GM23338 (cell line): ENCODE measurements at regions not wholly inside any gene's neighbourhood (a gene's known extent, or its start where the extent isn't known, plus 50 kb on each side); places are given as distances from the start of the nearest gene placed in this dataset.

Experiments used
- ATAC-seq: fragments of 200-7000 bp; cut with Tn5 transposase; 3 replicates; pipeline ENCODE4 v1.9.1; 2020
- DNase-seq: peaks from one replicate; pipeline ENCODE4 v3.0.0-alpha.2; 2015; ENCODE audit warnings: low spot score
- H2AFZ ChIP-seq: fragments of 200-600 bp; sonication (generic); 2 replicates; pipeline ENCODE4 v1.8.0; 2016; ENCODE audit warnings: antibody characterized with exemption, mild to moderate bottlenecking, moderate library complexity
- H3F3A ChIP-seq: fragments of 200-600 bp; sonication (generic); replicated peaks from 2 replicates; pipeline ENCODE4 v1.8.0; 2017; ENCODE audit warnings: antibody characterized with exemption, mixed run types, low read depth
- H3K27ac ChIP-seq: fragments of 200-600 bp; sonication (generic); 2 replicates; pipeline ENCODE4 v1.6.1; 2016; ENCODE audit warnings: low read depth
- H3K27me3 ChIP-seq: fragments of 200-600 bp; sonication (generic); 2 replicates; pipeline ENCODE4 v1.8.0; 2016; ENCODE audit warnings: mild to moderate bottlenecking, mixed run types, moderate library complexity; ENCODE audit not compliant: insufficient read depth
- H3K36me3 ChIP-seq: fragments of 200-600 bp; sonication (generic); 2 replicates; pipeline ENCODE4 v1.8.0; 2016; ENCODE audit warnings: mild to moderate bottlenecking; ENCODE audit not compliant: insufficient read depth
- H3K4me1 ChIP-seq: fragments of 200-600 bp; sonication (generic); 2 replicates; pipeline ENCODE4 v1.8.0; 2016; ENCODE audit warnings: mild to moderate bottlenecking, moderate library complexity; ENCODE audit not compliant: insufficient read depth
- H3K4me2 ChIP-seq: fragments of 200-600 bp; sonication (generic); 2 replicates; pipeline ENCODE4 v1.7.1; 2017; ENCODE audit warnings: mixed run types
- H3K4me3 ChIP-seq: fragments of 200-600 bp; sonication (generic); 2 replicates; pipeline ENCODE4 v1.6.1; 2016; ENCODE audit warnings: mixed run types
- H3K79me2 ChIP-seq: fragments of 200-600 bp; sonication (generic); replicated peaks from 2 replicates; pipeline ENCODE4 v1.8.0; 2017; ENCODE audit warnings: mild to moderate bottlenecking; ENCODE audit not compliant: insufficient read depth
- H3K9me2 ChIP-seq: fragments of 200-600 bp; sonication (generic); 2 replicates; pipeline ENCODE4 v1.8.0; 2017; ENCODE audit not compliant: insufficient read depth
- H4K20me1 ChIP-seq: fragments of 200-600 bp; sonication (generic); replicated peaks from 2 replicates; pipeline ENCODE4 v1.8.0; 2017; ENCODE audit warnings: mild to moderate bottlenecking; ENCODE audit not compliant: insufficient read depth
- H3K27ac Mint-ChIP-seq: 2 replicates; pipeline ENCODE4 v1.8.0; 2020; ENCODE audit warnings: inconsistent platforms, mild to moderate bottlenecking, moderate library complexity, mixed read lengths
- H3K27me3 Mint-ChIP-seq: 3 replicates; pipeline ENCODE4 v1.8.0; 2022; ENCODE audit warnings: low read depth, mild to moderate bottlenecking, moderate library complexity, mixed read lengths, inconsistent platforms; ENCODE audit not compliant: insufficient read depth, poor library complexity
- H3K36me3 Mint-ChIP-seq: 3 replicates; pipeline ENCODE4 v1.8.0; 2021; ENCODE audit warnings: low read depth, mild to moderate bottlenecking, inconsistent platforms, moderate library complexity, mixed read lengths
- H3K4me1 Mint-ChIP-seq: 3 replicates; pipeline ENCODE4 v1.8.0; 2020; ENCODE audit warnings: mild to moderate bottlenecking, inconsistent platforms, mixed read lengths
- H3K4me3 Mint-ChIP-seq: 3 replicates; pipeline ENCODE4 v1.8.0; 2021; ENCODE audit warnings: moderate library complexity, mild to moderate bottlenecking, inconsistent platforms, mixed read lengths
- H3K9me3 Mint-ChIP-seq: 3 replicates; pipeline ENCODE4 v1.8.0; 2020; ENCODE audit warnings: moderate library complexity, mild to moderate bottlenecking, inconsistent platforms, mixed read lengths
- CREB1 ChIP-seq: fragments of 250-450 bp; sonication (Bioruptor Pico); IDR thresholded peaks from 2 replicates; pipeline ENCODE4 v1.5.0; 2020; ENCODE audit warnings: low read depth, mild to moderate bottlenecking, moderate library complexity
- EZH2phosphoT487 ChIP-seq: fragments of 200-600 bp; sonication (generic); IDR thresholded peaks from one replicate; pipeline ENCODE4 v1.8.1; 2018; ENCODE audit warnings: antibody characterized with exemption; ENCODE audit not compliant: unreplicated experiment
- NANOG ChIP-seq: IDR thresholded peaks from 2 replicates; pipeline ENCODE4 v1.6.1; 2016; ENCODE audit warnings: antibody characterized with exemption, borderline replicate concordance
- ZNF114 ChIP-seq: fragments of 250-450 bp; sonication (Bioruptor Pico); IDR thresholded peaks from 2 replicates; pipeline ENCODE4 v1.5.0; 2020; ENCODE audit warnings: mild to moderate bottlenecking, moderate library complexity
- TF ChIP-seq, protein P1 (sequence below): fragments of 250-450 bp; sonication (Bioruptor Pico); IDR thresholded peaks from 2 replicates; pipeline ENCODE4 v1.5.0; 2020; ENCODE audit warnings: mild to moderate bottlenecking, moderate library complexity
- TF ChIP-seq, protein P2 (sequence below): IDR thresholded peaks from one replicate; pipeline ENCODE4 v1.6.1; 2018; ENCODE audit warnings: antibody characterized with exemption; ENCODE audit not compliant: unreplicated experiment
- TF ChIP-seq, protein P3 (sequence below), 2 experiments: fragments of 200-600 bp in 1 of 2; sonication (generic) in 1 of 2; conservative IDR thresholded peaks; 2 replicates each; pipeline versions ENCODE4 v1.5.1 to v1.6.1; 2016 to 2017; ENCODE audit warnings: antibody characterized with exemption in 2 of 2, low read depth in 2 of 2, mild to moderate bottlenecking in 2 of 2, moderate library complexity in 1 of 2

DNA sequence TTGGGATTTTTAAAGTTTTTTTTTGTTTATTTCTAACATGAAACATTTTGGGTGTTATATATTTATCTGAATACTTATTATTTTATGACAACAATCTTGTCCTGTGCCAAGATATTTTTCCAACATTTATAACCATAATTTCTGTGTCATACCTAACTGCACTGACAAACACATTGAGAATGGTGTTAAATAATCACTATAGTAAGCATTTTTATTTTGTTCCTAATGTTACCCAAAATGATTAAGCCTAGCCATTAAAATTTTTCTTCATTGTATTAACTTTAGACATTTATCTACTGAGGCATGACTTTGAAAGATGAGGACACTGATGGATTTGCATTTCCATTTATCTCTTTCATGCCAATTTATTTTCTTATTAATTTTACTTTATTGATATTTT is 91.6 kb upstream of the STK32A start (continued):
- TF ChIP-seq, protein P1, sequence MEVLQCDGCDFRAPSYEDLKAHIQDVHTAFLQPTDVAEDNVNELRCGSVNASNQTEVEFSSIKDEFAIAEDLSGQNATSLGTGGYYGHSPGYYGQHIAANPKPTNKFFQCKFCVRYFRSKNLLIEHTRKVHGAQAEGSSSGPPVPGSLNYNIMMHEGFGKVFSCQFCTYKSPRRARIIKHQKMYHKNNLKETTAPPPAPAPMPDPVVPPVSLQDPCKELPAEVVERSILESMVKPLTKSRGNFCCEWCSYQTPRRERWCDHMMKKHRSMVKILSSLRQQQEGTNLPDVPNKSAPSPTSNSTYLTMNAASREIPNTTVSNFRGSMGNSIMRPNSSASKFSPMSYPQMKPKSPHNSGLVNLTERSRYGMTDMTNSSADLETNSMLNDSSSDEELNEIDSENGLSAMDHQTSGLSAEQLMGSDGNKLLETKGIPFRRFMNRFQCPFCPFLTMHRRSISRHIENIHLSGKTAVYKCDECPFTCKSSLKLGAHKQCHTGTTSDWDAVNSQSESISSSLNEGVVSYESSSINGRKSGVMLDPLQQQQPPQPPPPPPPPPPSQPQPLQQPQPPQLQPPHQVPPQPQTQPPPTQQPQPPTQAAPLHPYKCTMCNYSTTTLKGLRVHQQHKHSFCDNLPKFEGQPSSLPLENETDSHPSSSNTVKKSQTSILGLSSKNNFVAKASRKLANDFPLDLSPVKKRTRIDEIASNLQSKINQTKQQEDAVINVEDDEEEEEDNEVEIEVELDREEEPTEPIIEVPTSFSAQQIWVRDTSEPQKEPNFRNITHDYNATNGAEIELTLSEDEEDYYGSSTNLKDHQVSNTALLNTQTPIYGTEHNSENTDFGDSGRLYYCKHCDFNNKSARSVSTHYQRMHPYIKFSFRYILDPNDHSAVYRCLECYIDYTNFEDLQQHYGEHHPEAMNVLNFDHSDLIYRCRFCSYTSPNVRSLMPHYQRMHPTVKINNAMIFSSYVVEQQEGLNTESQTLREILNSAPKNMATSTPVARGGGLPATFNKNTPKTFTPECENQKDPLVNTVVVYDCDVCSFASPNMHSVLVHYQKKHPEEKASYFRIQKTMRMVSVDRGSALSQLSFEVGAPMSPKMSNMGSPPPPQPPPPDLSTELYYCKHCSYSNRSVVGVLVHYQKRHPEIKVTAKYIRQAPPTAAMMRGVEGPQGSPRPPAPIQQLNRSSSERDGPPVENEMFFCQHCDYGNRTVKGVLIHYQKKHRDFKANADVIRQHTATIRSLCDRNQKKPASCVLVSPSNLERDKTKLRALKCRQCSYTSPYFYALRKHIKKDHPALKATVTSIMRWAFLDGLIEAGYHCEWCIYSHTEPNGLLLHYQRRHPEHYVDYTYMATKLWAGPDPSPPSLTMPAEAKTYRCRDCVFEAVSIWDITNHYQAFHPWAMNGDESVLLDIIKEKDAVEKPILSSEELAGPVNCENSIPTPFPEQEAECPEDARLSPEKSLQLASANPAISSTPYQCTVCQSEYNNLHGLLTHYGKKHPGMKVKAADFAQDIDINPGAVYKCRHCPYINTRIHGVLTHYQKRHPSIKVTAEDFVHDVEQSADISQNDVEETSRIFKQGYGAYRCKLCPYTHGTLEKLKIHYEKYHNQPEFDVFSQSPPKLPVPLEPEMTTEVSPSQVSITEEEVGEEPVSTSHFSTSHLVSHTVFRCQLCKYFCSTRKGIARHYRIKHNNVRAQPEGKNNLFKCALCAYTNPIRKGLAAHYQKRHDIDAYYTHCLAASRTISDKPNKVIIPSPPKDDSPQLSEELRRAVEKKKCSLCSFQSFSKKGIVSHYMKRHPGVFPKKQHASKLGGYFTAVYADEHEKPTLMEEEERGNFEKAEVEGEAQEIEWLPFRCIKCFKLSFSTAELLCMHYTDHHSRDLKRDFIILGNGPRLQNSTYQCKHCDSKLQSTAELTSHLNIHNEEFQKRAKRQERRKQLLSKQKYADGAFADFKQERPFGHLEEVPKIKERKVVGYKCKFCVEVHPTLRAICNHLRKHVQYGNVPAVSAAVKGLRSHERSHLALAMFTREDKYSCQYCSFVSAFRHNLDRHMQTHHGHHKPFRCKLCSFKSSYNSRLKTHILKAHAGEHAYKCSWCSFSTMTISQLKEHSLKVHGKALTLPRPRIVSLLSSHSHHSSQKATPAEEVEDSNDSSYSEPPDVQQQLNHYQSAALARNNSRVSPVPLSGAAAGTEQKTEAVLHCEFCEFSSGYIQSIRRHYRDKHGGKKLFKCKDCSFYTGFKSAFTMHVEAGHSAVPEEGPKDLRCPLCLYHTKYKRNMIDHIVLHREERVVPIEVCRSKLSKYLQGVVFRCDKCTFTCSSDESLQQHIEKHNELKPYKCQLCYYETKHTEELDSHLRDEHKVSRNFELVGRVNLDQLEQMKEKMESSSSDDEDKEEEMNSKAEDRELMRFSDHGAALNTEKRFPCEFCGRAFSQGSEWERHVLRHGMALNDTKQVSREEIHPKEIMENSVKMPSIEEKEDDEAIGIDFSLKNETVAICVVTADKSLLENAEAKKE (CRISPR knock-in tag): no peak
- TF ChIP-seq ZNF114 (CRISPR knock-in tag) (no peak), CREB1 (CRISPR knock-in tag) (no peak), NANOG (no peak)
- TF ChIP-seq, protein P2, sequence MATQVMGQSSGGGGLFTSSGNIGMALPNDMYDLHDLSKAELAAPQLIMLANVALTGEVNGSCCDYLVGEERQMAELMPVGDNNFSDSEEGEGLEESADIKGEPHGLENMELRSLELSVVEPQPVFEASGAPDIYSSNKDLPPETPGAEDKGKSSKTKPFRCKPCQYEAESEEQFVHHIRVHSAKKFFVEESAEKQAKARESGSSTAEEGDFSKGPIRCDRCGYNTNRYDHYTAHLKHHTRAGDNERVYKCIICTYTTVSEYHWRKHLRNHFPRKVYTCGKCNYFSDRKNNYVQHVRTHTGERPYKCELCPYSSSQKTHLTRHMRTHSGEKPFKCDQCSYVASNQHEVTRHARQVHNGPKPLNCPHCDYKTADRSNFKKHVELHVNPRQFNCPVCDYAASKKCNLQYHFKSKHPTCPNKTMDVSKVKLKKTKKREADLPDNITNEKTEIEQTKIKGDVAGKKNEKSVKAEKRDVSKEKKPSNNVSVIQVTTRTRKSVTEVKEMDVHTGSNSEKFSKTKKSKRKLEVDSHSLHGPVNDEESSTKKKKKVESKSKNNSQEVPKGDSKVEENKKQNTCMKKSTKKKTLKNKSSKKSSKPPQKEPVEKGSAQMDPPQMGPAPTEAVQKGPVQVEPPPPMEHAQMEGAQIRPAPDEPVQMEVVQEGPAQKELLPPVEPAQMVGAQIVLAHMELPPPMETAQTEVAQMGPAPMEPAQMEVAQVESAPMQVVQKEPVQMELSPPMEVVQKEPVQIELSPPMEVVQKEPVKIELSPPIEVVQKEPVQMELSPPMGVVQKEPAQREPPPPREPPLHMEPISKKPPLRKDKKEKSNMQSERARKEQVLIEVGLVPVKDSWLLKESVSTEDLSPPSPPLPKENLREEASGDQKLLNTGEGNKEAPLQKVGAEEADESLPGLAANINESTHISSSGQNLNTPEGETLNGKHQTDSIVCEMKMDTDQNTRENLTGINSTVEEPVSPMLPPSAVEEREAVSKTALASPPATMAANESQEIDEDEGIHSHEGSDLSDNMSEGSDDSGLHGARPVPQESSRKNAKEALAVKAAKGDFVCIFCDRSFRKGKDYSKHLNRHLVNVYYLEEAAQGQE: no peak

DNA sequence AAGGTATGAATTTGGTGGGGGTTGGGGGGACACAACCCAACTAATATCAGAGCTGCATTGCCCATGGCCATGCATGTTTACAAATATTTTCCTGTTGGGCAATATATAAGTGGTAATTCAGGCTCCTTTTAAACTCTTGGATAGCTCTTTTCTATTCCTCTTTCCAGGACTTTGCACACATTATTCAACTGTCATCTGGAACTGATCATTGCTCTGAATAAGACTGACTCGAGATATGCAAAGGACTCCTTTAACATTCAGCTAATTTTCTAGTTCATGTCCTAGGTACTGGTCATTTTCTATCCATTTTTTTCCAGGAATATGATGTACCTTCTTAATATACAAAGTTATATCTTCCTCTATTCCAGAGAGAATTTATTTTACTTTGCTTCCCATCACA is 89.5 kb upstream of the STK32A start:
- 0 out of 2 replicates have a peak, but pooled peaks cover 4% of the 10 kb centered on the region for H3K4me1 ChIP-seq
- Mint-ChIP-seq H3K9me3 (peaks cover 2% of the 10 kb centered on the region; the same call in 2 of the 3 replicates), H3K4me1 (peaks cover 6% of the 10 kb centered on the region; the same call in 2 of the 3 replicates), H3K36me3 (no peaks in the 10 kb centered on the region), H3K27ac (no peak overlapping the region), H3K4me3 (no peak overlapping the region), H3K27me3 (peaks cover 2% of the 10 kb centered on the region)
- H2AFZ ChIP-seq: no peak overlapping the region
- H3K27me3 ChIP-seq: no peaks in the 10 kb centered on the region
- H3K9me2 ChIP-seq: no peaks in the 10 kb centered on the region
- DNase-seq (no peak), ATAC-seq (no peak)
- H3K4me3 ChIP-seq: no peak overlapping the region
- H3K79me2 ChIP-seq: no peaks in the 10 kb centered on the region
- no peaks in the 10 kb centered on the region for H3K36me3 ChIP-seq
- no peaks in the 10 kb centered on the region for H3F3A ChIP-seq
- no peaks in the 10 kb centered on the region for H4K20me1 ChIP-seq
- no peak overlapping the region for H3K27ac ChIP-seq
- H3K4me2 ChIP-seq: no peak overlapping the region
- TF ChIP-seq, protein P3, sequence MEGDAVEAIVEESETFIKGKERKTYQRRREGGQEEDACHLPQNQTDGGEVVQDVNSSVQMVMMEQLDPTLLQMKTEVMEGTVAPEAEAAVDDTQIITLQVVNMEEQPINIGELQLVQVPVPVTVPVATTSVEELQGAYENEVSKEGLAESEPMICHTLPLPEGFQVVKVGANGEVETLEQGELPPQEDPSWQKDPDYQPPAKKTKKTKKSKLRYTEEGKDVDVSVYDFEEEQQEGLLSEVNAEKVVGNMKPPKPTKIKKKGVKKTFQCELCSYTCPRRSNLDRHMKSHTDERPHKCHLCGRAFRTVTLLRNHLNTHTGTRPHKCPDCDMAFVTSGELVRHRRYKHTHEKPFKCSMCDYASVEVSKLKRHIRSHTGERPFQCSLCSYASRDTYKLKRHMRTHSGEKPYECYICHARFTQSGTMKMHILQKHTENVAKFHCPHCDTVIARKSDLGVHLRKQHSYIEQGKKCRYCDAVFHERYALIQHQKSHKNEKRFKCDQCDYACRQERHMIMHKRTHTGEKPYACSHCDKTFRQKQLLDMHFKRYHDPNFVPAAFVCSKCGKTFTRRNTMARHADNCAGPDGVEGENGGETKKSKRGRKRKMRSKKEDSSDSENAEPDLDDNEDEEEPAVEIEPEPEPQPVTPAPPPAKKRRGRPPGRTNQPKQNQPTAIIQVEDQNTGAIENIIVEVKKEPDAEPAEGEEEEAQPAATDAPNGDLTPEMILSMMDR (conservative IDR thresholded peaks at IDR 0.05; ENCODE audit: low read depth in 2 of 2): no peak
- TF ChIP-seq EZH2phosphoT487: no peak
